D341Med (cell line): ENCODE measurements at regions not wholly inside any gene's neighbourhood (a gene's known extent, or its start where the extent isn't known, plus 50 kb on each side); places are given as distances from the start of the nearest gene placed in this dataset.
A peak's percentile ranks its signal among the peaks of the same experiment; 100 is the strongest.

Experiments
- DNase-seq: peaks from one replicate; pipeline ENCODE4 v3.0.0; 2012; ENCODE audit warnings: low spot score

DNA sequence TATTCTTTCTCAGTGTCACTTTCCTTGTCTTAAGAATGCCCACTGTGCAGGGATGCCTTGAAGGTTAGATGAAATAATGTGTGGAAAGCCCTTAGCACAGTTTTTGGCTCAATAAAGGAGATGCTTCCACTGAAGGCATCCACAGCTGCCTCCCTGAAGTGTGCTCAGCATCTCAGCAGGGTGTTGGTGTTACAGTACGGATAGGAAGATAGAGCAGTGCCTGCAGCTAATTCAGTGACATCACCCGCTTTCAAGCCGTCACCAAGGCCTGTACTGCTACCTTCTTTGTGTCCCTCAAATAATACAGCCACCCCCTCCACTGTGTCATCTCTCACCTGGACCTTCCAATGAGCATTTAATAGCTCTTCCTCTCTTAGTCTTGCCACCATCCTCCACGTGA lies 59.0 kb downstream of the NDUFS5 start:
- no peak for DNase-seq

DNA sequence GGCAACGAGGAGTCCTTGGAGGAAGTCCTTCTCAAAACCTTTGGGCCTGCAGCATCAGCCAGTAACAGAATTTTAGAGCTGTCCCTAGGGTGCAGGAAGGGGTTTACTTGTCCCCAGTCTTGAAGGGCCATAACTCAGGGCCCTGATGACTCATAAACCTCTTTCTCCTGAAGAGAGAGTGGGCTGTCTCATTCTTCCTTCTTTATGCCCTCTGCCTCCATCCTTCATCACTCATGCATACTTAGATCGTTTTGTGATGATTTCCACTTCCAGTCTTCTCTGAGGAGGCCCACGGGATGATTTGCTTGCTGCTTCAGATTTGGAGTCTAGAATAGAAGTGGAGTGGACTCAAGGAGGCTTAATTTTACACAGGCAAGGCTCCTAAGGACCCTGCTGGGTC lies 60.2 kb downstream of the NDUFS5 start:
- DNase-seq, result no peak

DNA sequence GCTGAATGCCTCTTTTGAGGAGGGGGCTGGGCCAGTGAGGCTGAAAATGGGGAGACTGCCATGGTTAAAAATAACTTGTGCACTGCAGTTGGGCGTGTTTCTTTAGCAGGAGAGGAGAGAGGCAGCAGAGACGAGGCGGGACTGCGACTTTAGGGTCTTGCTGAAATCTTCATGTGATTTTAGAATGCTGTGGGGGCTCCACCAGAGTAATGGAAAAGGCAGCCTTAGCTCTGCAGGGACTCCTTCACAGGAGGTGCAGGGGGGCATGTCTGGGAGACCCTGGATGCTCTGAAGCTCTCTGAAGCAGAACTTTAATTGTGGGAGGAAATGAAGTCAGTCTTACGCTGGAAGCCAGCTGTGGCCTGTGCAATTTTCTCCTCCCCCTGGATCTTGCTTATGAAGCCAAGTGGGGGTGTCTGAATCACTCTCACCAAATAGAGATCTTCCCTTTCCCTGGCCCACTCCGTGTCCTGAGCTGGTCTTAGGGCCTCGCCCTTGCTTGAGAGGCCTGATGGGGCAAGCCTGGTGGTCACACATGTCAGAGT lies 60.8 kb downstream of the NDUFS5 start:
- no peak for DNase-seq

DNA sequence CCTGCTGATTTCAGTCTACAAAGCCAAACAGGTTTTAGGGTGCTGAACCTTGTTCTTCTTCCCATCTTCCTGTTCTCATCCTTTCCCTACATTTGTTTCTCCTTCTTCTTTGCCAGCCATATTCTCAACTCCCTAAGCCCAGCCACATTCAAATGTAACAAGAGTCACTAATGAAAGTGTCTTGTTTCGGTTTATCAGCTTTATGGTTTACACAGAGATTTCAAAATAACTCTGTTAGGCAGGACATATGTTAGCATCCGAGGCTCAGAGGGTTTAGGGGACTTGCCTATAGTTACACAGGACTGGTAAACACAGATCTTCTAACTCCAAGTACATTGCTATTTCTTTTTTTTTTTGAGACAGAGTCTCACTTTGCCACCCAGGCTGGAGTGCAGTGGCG lies 61.3 kb downstream of the NDUFS5 start:
- DNase-seq, result no peak

DNA sequence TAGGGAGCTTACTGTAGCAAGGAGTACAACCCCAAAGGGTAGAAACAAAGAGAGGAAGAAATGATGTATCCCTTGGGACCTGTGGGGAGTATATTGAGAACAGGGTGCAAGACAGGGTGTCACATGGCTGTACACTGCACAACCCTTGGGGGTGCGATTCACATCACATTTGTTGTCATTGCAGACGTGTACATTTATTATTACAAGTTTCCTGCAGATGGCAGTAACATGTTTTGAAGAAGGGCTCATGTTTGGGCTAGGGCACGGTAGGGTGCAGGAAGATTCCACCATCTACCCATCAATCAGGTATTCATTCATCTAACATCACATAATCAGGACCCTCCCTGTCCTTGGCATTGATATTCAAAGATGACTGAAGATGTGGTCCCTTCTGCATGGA lies 62.5 kb downstream of the NDUFS5 start:
- DNase-seq, result no peak

DNA sequence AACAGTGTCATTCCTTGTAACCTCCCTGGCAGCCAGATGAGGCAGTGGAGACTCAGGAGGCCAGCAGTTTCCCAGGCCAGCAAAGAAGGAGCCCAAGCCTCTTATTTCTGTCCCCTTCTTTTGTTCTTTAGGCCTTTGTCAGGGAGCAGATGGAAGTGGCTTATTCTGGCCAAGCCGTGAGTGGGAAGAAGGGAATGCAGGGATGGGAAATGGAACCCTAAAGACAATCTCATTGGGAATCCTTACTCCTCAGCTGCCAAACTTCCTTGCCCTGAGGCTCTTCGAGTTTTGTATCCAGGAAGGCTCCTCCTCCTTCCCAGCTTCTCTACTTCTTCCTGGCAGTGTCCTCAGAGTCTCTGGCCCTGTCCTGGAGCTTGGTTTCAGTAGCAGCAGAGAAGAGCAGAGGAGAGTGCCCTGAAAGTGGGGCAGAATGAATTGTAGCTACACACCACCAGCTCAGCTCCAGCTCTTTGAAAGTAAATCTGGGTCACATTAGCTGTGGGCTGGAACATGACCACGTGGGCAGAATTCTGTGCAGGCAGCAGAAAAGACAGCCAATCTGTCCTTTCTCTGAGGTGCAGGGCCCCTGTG lies 63.9 kb downstream of the NDUFS5 start:
- DNase-seq, result no peak

DNA sequence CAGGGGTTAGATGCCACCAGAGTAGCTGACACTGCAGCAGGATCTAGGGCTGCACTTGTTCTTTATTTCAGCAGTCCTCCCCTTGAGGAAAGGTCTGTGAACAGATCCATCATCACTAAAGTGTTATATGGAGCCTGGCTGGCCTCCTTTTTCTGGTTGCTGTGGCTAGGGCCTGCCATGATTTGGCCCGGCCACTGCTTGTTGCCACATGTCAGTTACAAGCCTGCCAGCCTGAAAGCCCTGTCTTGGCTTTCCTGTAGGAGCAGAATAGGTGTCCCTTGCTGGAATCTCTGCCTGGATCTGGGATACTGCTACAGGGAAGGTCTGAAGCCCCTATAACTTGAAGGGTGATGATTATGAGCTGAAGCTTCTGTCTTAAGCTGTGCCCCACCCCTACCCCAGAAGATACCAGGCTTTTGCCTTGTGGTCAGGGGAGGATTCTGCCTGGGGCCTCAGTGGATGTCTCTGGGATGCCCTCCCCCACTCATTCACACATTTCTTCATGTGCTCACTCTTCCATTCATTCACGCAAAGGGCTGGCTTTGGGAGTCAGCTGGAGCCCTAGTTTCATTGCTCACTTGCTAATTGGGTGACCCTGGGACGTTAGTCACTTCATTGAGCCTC lies 64.7 kb downstream of the NDUFS5 start:
- no peak for DNase-seq

DNA sequence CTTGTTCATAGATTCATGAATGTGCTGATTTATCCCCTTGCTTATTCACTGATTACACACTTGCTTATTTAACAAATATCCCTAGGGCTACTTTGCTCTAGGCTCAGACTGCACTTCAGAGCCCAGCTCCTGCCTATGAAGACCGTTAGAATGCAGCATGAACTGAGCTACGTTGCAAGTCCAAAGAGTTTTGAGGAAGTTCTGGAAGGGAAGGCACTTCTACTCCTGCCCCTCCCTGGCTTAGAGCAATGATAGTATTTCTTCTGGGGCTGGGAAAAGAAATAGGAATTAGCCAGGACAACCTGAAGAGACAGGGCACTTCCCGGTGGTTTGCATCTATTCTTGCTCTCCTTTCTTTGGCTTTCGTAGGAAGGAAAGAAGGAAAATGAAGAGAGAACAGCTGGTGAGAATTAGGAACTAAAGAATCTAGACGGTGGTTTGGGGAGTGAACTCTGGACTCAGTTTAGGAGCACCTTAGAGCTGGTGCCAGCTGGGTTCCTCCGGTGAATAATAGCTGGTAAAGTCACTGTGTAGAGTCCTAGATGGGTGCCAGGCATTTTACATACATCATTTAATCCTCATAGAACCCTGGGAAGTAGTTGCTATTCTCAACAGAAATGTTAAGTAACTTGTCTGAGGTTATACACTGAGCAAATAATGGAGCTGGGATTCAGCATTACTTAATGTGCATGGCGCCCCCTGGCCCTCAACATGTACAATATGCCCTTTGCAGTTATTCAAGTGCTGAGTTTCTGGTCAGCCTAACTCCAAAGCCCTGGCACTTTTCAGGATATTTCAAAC lies 65.9 kb downstream of the NDUFS5 start:
- DNase-seq, result peak; percentile 56

DNA sequence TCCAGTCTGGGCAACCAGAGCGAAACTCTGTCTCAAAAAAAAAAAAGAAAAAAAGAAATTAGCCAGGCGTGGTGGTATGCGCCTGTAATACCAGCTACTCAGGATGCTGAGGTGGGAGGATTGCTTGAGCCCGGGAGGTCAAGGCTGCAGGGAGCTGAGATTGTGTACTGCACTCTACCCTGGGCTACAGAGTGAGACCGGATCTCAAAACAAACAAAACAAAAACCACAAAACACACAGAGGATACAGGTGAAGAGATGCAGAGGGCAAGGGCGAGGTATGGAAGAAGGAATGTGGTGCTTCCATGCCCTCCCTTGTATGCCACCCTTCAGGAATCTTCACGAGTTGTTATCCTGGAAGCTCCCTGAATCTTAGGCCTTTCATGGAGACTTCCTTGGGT lies 68.5 kb downstream of the NDUFS5 start:
- DNase-seq, result no peak

DNA sequence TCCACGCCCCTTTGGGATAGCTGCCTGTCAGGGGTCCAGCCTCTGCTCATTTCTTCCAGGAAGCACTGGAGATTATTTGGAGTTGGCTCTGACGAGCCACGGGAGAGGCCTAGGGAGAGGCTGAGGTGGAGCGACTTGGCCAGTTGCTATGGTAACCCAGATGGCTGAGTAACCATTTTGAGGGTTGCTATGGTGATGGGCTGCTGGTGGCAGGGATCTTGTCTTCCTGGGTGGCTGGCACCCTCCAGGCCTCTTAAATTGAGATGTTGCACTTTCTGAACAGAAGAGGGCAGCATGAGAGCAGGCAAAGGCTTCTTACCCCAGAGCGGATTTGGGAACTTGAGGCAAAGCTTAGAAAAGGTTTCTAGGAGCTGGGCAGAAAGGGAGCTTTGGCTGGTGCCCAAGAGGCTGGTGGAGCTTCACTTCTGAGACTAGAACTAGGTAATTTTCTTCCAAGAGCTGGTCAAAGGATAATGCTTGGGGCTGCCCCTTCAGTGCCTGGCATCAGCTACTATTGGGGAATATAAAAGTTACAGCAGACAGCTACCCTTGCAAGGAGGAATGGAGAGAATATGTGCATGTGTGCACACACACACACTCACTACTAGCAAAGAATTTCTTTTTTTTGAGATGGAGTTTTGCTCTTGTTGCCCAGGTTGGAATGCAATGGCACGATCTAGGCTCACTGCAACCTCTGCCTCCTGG lies 72.5 kb downstream of the NDUFS5 start:
- DNase-seq, result peak; percentile 88

DNA sequence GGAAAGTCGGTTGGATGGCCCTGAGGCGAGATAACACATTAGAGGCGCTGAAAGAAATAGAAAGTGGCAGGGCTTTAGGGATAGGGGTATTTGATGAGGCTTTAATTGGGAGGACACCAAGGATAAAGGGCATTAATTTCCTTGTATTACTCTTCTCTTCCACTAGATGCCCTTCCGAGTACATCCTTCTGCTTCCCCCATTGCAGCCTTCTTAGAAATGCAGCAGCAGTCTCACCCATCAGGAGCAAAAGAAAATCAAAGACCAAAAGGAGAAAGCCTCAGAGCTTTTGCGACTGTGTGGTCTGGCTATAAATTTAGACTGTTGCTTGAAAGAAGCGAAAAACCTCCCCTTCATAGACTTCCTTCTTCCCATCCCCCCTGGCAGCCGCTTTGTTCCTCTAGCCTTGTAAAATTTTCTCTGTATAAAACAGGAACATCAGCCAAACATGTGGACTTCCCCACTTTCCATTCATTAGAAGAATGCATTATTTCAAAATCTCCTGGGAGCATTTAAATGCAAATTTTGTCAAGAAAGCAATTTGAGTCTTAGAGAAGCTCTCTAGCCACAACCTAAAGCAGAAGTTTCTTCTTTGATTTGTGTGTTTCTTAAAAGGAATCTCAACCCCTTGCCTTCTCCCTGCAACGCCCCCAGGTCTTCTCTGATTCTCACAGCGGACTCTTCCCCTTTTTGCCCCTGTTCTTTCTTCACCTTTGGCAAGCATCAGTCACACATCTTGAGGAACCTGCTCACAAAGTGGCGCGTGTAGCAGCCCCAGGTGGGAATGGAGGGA lies 76.6 kb downstream of the NDUFS5 start:
- peak; percentile 62 for DNase-seq

DNA sequence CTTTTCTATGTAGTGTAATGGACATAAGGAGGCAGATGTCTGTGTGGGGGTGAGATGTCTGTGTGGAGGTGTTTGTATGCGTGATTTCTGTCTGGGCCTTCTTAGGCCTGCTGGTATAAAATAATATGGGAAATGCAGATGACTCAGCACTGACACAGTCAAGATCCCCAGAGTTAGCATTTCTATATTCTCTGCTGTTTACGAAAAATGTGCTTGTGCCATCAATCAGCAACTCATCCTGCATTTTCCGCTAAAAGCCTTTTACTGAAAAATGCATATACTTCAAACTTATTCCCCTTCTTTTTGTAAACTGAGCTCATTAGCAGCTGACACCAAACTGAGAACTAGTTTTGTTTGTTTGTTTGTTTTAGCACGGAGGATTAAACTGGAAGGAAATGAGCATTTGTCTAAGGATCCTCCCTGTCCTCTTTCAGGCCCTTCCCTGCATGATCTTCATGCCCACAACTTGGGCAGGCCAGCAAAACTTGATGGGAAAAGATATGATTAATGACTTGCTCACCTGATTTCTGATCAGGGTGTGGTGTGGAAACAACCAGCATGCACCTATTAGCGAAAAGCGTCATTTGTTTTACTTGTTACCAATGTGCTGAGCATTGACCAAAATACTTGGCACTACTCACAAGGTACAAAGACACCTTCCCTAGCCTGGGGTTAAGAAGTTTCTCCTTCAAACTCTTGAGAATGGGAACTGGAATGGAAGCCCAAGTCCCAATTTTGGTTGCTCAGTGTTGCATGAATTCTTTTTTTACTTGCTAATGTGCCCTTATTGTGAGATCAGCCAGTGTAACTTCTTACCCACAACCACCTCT lies 77.4 kb downstream of the NDUFS5 start:
- DNase-seq, result no peak

DNA sequence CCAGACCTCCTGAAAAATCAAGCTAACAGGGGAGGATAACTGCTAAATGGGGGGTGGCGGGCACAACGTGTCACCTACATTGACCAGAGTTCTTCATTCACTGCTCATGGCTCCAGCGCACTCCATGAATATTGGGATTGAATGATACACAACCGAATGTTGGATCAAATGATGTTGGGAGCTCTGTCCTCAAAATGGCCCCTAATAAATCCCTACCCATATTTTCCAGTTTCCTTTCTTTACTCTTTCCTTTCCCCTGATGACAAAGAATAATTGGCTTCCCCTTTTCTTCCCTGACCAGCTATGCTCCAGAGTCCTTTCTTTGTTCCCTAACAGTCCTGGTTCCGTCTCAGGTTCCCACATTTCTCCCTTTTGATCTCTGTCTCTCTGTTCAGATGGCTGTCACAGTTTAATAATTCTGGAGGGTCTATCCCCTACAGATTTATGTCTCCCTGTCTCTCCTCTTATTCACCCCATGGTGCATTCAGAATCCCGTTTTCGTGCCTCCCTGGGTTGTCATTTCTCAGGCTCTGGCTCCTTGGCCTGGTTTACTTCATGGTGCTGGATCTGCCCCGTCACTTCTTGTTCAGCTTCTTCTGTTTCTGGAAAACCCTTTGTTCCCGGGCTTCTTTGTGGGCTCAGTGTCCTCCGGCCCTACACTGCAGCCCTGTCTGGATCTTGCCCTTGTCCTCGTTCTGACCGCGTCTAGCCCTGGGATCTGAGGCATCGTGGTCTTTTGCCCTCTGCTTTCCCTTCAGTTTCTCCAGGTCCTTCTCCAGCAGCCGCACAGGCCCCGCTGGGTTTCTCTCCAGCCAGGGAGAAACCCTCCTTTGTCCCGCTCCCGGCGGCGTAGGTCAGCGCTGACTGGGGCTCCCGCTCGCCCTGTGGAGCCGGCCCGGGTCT lies 78.3 kb downstream of the NDUFS5 start:
- no peak for DNase-seq

DNA sequence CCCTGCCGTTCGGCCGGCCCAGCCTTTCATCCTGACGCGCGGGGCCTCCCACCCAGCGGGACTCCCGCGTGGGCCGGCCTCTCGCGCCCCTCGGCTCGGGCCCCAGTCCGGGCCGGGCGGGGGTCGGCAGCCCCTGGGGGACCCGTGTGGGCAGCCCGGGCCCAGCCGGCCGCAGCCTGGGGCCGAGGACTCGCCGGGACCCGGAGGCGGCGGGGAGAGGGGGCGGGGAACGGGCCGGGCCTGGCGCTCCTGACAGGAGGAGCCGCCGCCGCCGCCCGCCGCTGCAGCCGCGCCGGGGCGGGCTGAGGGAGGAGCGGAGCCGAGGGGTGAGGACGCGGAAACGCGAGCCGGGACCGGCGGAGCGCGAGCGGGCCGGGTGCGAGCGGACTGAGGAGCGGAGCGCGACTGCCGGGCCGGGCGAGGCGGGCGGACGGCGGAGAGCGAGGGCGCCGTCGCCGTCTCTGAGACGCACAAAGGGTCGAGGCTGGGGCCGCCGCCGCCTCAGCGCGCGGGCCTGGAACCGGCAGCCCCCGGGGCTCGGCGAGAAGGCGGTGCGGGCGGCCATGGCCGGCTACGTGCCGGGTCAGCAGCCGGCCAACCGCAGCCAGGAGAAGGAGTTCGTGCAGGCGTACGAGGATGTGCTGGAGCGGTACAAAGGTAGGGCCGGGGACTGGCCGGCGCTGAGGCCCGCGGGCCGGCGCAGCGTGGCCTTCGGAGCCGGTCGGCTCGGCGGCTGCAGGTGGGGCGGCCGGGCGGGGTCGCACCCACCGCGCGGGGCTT lies 79.1 kb downstream of the NDUFS5 start:
- peak; percentile 76 for DNase-seq

DNA sequence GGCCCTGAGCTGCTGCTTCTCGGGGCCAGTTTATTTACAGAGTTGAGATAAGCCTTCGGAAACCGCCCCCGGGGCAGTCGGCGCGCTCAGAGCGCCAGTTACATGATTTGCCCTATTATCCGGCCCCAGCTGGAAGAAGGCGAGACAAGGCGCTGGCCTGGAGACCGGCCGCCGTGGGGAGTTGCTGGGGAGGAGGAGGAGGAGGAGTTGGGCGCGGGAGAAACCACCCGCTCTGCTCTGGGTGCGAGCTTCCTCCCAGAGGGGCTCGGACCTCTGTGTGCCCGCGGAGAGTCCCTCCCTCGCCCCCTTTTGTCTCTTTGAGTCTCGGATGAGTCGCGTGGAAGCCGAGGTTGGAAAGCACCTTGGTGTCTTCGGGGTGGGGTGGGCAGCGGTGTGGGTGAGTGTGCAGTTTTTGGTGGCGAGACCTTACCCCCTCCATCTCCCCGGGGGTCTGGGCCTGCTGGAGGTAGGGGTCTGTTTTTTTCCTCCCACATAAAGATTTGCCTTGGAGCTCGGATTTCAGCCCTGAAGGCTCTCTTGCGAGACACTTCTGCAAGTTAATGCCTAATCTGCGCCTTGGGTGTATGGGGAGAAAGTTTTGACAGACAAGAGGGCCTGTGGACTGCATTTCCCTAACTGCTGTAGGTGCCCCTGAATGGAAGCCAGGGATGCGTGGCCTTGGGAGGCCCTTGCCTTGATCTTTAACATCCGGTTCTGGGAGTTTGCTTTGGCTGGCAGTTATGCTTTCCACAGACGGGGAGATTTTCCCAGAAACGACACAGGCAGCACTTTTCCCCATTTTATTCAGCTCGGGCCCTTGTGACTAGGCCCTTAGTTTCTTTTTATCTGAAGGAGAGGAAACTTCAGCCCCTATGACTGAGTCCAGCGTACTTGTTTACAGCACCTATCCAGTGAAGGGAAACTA lies 80.0 kb downstream of the NDUFS5 start:
- peak; percentile 36 for DNase-seq

DNA sequence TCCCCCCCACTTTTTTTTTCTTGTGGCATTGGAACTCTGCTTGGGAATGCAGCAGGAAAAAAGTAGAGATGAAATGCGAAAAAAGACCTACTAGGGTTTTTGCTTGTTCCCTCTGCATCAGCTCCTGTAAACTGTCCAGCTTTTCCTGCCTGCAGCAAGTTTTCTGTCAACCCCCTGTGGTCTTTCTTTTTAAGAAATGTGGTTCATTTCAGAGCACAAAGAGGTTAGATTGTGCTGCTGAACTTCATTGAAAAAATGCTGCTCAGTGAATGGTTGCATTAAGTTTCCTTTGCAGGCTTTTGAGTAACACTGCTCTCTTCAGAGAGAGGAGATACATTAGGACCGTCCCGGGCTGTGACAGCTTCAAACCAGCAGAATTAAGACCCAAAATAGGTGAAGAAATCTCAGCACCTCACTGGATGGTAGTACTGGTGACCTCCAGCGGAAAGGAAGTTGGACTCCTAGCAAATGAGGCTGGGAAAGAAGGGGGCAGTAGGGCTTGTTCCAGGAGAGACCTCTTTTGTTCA lies 80.7 kb downstream of the NDUFS5 start:
- DNase-seq, result no peak
